T-helper 1 cell treated with Interleukin-12 subunit alpha and Interleukin-12 subunit beta and Interleukin-4 antibody, amounts not matched to agents 30 μg/mL and 1 μg/mL, for 36 hours (primary cell): ENCODE measurements at regions not wholly inside any gene's neighbourhood (a gene's known extent, or its start where the extent isn't known, plus 50 kb on each side); places are given as distances from the start of the nearest gene placed in this dataset.

Experiments used
- H3K27ac Mint-ChIP-seq: one replicate; pipeline ENCODE4 v1.8.0; 2021; ENCODE audit warnings: mild to moderate bottlenecking, mixed read lengths
- H3K27me3 Mint-ChIP-seq: one replicate; pipeline ENCODE4 v1.8.0; 2021; ENCODE audit warnings: low read depth, mixed read lengths
- H3K36me3 Mint-ChIP-seq: one replicate; pipeline ENCODE4 v1.8.0; 2021; ENCODE audit warnings: low read depth, mixed read lengths
- H3K4me1 Mint-ChIP-seq: one replicate; pipeline ENCODE4 v1.8.0; 2021; ENCODE audit warnings: low read depth, mixed read lengths
- H3K4me3 Mint-ChIP-seq: one replicate; pipeline ENCODE4 v1.8.0; 2021; ENCODE audit warnings: mild to moderate bottlenecking, moderate library complexity, mixed read lengths
- H3K9me3 Mint-ChIP-seq: one replicate; pipeline ENCODE4 v1.8.0; 2021; ENCODE audit warnings: mixed read lengths

DNA sequence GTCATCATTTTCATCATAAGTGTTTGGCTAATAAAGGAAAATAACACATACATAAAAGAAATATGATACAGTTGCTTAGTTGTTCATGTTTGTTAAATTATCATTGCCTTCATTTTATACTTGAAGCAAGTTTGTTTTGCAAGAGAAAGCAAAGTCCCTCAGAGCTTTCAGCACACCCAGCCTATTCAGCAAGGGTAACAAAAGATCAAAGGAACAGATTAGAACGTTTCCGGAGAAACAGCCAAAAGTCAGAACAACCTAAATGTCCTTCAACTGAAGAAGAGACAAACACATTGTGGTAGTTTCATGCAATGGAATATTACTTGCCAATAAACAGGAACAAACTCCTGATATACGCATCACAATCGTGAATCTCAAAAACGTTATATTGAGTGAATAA lies 380.7 kb downstream of the MZT1 start:
- Mint-ChIP-seq H3K4me1 (no peaks in the 10 kb centered on the region), H3K9me3 (no peaks in the 10 kb centered on the region), H3K4me3 (no peak overlapping the region), H3K36me3 (no peaks in the 10 kb centered on the region), H3K27me3 (no peaks in the 10 kb centered on the region), H3K27ac (no peak overlapping the region)

DNA sequence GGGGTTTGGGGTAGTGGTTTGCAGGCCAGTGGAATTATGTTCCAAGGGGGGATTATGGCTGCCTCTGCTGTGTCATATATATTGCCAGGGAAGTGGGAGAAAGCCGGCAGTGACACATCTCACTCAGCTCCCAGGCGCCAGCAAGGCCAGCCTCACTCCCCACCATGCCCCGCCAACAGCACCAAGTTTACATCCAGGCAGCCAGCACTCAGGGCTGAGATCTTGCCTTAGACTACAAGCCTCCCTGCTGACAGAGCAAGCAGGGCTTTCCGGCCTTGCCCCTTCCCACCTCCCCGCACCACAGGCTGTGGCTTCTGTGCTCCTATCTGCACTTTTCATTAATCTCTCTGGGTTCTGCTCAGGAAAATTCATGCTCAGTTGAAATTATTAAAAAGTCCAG lies 385.1 kb downstream of the MZT1 start:
- Mint-ChIP-seq H3K9me3 (no peaks in the 10 kb centered on the region), H3K36me3 (no peaks in the 10 kb centered on the region), H3K27me3 (no peaks in the 10 kb centered on the region), H3K4me1 (no peaks in the 10 kb centered on the region), H3K27ac (no peak overlapping the region), H3K4me3 (no peak overlapping the region)

DNA sequence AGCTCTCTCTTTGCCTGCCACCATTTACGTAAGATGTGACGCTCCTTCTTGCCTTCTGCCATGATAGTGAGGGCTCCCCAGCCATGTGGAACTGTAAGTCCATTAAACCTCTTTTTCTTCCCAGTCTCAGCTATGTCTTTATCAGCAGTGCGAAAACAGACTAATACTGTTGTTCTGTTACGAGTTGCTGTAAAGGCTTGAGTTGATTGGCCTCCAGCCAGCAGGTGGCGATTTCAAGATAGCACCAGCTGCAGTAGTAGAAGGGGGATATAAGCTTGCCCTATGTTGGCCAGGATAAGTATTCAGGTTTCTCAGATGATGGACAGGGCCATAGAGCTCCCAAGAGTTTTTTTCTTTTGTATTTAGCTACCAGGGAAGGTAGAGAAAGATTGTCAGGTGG lies 385.5 kb downstream of the MZT1 start:
- Mint-ChIP-seq H3K4me1 (no peaks in the 10 kb centered on the region), H3K4me3 (no peak overlapping the region), H3K36me3 (no peaks in the 10 kb centered on the region), H3K27me3 (no peaks in the 10 kb centered on the region), H3K27ac (no peak overlapping the region), H3K9me3 (no peaks in the 10 kb centered on the region)

DNA sequence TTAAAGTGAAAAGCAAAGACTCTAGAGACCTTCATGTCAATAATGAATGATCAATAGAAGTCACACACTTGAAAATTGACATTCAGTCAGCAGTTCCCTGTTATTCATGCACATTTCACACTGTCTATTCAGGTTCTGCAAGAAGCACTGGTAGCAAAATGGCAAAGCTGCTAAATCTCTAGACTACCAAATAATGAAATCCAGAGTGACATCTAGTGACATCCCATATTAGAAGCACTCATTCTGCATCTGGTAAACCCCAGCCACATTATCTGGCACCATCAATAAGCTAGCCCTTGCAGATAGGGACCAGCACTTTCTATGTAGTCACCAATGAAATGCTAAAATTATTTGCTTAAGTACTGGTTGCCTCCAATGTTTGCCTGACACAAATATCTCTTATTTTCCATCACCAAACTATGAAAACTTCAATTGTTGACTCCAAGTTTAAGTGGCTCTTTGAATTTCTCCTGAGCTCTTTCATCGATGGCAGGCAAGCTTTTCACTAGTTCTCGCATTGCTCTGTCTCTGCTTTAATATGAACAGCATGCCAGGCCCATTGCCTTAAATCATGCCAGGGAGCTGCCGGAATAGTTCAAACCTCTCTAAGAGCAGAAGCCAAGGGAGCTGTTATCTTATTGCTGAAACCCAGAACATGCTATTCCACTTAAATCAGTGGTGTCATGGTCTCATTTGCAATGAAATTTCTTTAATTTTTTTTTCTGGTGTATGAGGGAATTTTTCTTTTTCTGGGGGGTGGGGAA lies 409.9 kb downstream of the MZT1 start:
- no peaks in the 10 kb centered on the region for H3K36me3 Mint-ChIP-seq
- H3K4me3 Mint-ChIP-seq, result no peak overlapping the region
- no peaks in the 10 kb centered on the region for H3K9me3 Mint-ChIP-seq
- no peaks in the 10 kb centered on the region for H3K27me3 Mint-ChIP-seq
- H3K4me1 Mint-ChIP-seq, result no peaks in the 10 kb centered on the region
- H3K27ac Mint-ChIP-seq, result no peak overlapping the region

DNA sequence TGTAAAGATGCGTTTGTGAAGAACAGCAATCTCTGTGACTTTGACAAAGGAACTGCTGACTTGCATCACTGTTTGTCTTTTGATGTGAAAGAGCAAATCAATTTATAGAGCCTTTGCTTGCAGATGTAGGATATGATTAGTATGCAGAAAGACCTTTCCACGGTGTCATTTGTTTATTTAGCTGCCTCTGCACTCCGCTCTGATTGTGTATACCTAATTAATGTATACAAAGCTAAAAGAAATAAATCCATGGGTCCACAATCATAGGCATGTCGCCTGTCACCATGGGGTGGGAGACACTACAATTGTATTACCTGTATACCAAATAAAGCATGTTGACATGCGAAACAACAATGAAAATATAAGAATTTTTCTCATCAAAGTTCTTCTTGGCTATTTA lies 410.7 kb downstream of the MZT1 start:
- Mint-ChIP-seq H3K27ac (no peak overlapping the region), H3K4me1 (no peaks in the 10 kb centered on the region), H3K36me3 (no peaks in the 10 kb centered on the region), H3K27me3 (no peaks in the 10 kb centered on the region), H3K9me3 (no peaks in the 10 kb centered on the region), H3K4me3 (no peak overlapping the region)

DNA sequence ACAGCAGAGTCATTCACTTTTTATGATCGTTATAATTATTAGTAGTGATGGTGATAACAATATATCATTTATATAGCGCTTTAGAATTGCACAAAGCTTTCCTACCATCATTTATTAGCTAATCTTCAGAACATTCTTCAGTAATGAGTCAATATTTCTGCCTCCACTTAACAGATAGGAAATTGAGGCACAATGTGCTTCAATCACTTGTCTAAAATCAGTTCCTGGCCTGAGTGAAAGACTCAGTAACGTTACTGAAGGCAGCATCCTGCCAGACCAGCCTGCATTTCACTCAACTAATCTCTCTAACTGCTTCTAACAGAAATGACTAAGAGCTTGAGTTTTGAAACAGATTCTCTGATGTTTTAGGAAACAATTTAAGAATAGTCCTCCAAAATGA lies 412.1 kb downstream of the MZT1 start:
- Mint-ChIP-seq H3K27ac (no peak overlapping the region), H3K4me3 (no peak overlapping the region), H3K4me1 (no peaks in the 10 kb centered on the region), H3K36me3 (no peaks in the 10 kb centered on the region), H3K9me3 (no peaks in the 10 kb centered on the region), H3K27me3 (no peaks in the 10 kb centered on the region)

DNA sequence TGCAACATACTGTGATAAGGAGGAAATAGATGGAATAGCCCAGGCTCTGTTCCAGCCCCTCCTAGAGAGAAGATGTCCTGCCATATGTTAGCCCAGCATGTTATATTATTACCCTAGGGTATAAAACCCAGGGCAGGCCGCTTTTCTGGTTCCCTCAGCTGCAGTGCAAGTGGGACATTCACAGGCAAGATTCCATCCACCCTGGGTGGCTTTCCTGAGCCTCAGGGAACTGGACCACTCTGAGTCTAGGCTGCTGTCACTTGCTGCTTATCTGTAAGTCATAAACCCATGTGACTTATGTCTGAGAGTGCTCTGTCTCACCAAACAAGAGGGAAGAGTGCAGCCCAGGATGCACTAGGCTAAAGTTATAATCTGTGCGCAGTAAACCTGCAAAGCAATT lies 413.2 kb downstream of the MZT1 start:
- Mint-ChIP-seq H3K27me3 (no peaks in the 10 kb centered on the region), H3K36me3 (no peaks in the 10 kb centered on the region), H3K27ac (no peak overlapping the region), H3K4me3 (no peak overlapping the region), H3K4me1 (no peaks in the 10 kb centered on the region), H3K9me3 (no peaks in the 10 kb centered on the region)

DNA sequence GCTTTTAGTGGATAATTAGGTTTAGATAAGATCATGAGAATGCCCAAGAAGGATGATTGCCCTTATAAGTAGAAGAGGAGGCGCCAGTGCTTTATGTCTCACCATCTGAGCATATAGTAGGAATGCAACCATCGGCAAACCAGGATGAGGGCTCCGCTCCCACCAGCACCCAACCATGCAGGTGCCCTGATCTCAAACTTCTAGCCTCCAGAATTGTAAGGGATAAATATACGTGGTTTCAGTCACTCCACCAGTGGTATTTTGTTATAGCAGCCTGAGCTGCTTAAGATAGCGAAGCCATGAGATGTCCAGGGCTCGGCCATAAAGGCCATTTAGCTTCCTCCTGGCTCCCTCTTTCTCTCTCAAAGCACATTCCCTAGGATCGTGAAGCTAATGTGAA lies 413.9 kb downstream of the MZT1 start:
- Mint-ChIP-seq H3K4me1 (no peaks in the 10 kb centered on the region), H3K27ac (no peak overlapping the region), H3K27me3 (no peaks in the 10 kb centered on the region), H3K4me3 (no peak overlapping the region), H3K9me3 (no peaks in the 10 kb centered on the region), H3K36me3 (no peaks in the 10 kb centered on the region)

DNA sequence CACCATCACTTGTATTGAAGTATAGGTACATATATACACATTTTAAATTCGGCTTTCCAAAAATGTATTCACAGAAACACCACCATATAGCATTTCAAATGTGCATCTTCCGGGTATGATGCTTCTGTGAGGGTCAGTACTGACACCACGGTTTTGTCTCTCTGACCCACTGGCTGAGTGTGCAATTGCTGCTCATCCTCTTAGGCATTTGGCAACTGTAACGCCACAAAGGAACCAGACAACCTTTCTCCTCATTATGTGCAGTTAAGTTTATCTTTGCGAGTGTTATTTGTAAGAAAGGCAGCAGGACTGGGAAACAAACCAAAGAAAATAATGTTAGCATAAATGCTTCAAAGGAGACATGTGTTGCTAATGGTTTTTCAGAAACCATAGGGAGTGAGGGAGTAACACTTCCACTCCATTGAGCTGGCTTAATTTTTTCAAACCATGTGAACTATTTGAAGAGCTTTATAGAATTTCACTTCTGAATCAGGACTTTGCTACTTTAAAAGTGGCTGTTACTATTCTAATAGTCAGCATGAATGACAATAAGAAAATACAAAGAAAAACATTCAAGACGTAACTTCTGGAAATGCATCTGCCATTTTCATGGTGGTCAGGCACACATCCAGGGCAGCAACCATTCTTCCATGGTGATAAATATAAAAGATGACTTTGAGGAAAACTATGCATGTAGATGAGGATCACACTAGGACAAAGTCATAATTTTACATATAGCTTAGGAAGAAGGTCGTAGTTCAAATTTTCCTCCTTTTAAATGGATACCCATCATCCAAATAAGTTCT lies 423.3 kb downstream of the MZT1 start:
- Mint-ChIP-seq H3K27ac (no peak overlapping the region), H3K36me3 (no peaks in the 10 kb centered on the region), H3K9me3 (no peaks in the 10 kb centered on the region), H3K27me3 (no peaks in the 10 kb centered on the region), H3K4me3 (no peak overlapping the region), H3K4me1 (no peaks in the 10 kb centered on the region)

DNA sequence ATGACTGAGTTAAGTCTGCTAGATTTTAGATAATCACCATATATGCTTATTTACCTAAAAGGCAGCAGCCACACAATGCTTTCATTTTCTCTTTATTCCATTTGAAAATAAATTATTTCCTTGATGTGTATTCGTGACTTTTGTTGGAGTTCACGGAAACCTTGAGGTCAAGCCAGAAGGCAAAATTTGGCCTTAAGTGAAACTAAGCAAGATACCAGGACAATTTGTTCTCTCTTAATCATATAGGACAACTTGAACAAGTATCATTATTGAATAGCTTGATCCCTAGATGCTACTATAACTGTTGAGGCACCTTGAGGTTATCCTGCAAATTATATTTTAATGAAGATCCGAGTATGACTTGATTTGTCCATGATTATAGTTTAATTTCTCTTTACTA lies 429.2 kb upstream of the DACH1 start:
- no peaks in the 10 kb centered on the region for H3K36me3 Mint-ChIP-seq
- H3K9me3 Mint-ChIP-seq, result peaks cover 10% of the 10 kb centered on the region
- no peaks in the 10 kb centered on the region for H3K4me1 Mint-ChIP-seq
- no peaks in the 10 kb centered on the region for H3K27me3 Mint-ChIP-seq
- H3K4me3 Mint-ChIP-seq, result no peak overlapping the region
- no peak overlapping the region for H3K27ac Mint-ChIP-seq

DNA sequence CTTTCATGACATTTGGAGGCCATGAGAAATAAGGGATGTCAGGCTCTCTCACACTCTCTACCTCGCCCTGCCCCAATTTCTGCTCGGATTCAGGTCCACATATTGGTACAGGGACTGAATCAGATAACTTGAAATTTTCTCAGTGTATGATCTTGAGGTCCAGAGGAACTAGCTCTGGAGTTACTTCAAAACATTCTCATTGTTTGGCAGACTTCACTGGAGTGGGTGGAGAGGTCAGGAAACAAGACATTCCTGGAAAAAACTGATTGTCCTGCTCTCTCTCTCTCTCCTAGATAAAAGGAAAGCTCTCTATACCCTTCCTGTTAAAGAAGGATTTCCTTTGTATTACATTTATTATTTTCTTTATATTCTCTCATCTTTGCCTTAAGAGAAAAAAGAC lies 428.1 kb upstream of the DACH1 start:
- Mint-ChIP-seq H3K27ac (no peak overlapping the region), H3K36me3 (no peaks in the 10 kb centered on the region), H3K27me3 (no peaks in the 10 kb centered on the region), H3K4me3 (no peak overlapping the region), H3K9me3 (peaks cover 10% of the 10 kb centered on the region), H3K4me1 (no peaks in the 10 kb centered on the region)

DNA sequence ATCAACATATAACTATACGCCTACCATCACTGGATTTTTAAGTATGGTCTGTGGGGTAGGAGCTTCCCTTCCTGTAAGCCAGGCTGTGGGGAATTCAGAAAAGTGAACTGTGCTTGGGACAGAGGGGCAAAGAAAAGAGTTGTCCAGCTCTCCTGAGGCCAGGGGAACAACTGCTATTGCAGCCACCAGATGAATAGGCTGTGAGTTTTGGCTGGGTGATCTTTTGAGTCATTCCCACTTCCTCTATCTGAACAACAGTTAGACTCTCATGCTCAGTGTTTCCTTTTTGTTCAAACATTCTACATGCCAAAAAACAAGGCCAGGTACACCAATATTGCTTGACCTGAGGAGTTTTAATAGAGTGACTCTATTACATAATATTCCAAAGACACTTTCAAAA lies 426.2 kb upstream of the DACH1 start:
- Mint-ChIP-seq H3K27me3 (no peaks in the 10 kb centered on the region), H3K4me3 (no peak overlapping the region), H3K36me3 (no peaks in the 10 kb centered on the region), H3K9me3 (peaks cover 10% of the 10 kb centered on the region), H3K27ac (no peak overlapping the region), H3K4me1 (no peaks in the 10 kb centered on the region)

DNA sequence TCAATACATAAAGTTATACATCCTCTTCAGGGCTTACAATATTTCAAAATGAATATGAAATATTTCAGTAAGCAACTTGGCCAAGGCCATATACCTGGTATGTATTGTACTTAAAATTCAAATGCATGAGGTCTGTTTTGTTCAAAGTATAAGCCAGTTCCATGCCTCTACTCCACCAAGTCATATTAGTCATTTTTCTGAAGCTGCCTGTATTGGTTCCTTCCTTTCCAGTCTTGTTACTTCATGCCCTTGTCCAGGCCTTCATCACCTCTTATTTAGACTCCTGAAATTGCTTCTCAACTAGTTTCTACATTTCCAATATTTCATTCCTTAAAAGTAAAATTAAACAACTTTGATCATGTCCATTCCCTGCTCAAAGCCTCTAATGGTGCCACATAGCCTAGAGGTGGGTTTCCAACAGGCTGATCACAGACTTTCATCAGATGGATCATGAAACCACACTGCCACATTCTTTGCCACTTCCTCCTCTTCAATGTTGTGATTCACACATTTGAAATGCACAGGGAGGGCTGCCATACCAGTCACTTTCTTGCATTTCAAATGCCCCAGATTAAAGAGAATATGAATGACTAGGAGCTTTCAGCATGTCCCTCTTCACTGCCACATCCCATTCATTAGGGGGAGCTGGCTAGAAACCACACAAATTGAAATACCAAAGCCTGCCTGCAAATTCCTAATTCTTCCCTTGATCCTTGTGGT lies 424.1 kb upstream of the DACH1 start:
- Mint-ChIP-seq H3K36me3 (no peaks in the 10 kb centered on the region), H3K27me3 (no peaks in the 10 kb centered on the region), H3K27ac (no peak overlapping the region), H3K4me1 (no peaks in the 10 kb centered on the region), H3K9me3 (peaks cover 10% of the 10 kb centered on the region), H3K4me3 (no peak overlapping the region)

DNA sequence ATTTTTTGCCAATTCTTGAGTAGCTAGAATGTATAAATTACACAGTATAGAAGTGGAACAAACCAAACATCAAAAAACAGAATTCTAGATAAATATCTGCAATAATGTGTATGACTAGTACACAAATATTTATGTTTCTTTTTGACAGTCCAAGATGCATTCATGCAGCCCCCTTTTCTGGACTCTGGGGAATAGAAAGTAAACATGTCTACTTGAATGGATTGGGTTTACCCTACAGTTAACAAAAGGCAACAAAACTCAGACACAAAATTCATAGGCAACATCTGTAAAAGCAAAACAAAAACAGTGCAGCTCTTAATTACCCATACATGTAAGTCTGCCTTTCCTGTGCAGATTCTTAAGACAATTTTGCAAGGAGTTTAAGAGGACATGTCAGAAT lies 419.4 kb upstream of the DACH1 start:
- Mint-ChIP-seq H3K9me3 (no peaks in the 10 kb centered on the region), H3K27ac (no peak overlapping the region), H3K4me1 (no peaks in the 10 kb centered on the region), H3K27me3 (no peaks in the 10 kb centered on the region), H3K4me3 (no peak overlapping the region), H3K36me3 (no peaks in the 10 kb centered on the region)

DNA sequence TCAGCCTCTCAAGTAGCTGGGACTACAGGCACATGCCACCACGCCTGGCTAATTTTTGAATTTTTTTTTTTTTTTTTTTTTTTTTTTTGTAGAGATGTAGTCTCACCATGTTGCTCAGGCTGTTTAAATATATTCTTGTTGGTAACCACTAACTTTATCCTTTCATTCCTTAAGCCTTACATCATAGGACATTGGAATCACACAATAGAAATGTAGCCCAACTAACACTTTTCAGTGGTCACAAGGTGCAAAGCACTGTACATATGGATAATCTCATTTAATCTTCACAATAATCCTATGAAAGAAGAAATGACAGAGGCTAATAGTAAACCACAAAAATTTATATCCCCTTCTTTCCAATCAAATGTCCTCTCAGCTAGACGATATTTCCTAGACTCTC lies 417.8 kb upstream of the DACH1 start:
- Mint-ChIP-seq H3K4me3 (no peak overlapping the region), H3K9me3 (no peaks in the 10 kb centered on the region), H3K27me3 (no peaks in the 10 kb centered on the region), H3K36me3 (no peaks in the 10 kb centered on the region), H3K27ac (no peak overlapping the region), H3K4me1 (no peaks in the 10 kb centered on the region)
